ENCODE measurements at regions not wholly inside any gene's neighbourhood (a gene's known extent, or its start where the extent isn't known, plus 50 kb on each side); places are given as distances from the start of the nearest gene placed in this dataset.
"Not testable (repeated sequence)": the region's sequence is repeated elsewhere in the genome, so short reads cannot be mapped to it uniquely, and the experiment has no call there.

GRCh38 chr3:181987736-181988135 is 276.0 kb downstream of the SOX2 start:
- no peak for DNase-seq (ENCODE audit: low read depth)

- no peak for DNase-seq (ENCODE audit: low read depth)
These were observed 287.1 kb downstream of the SOX2 start for GRCh38 chr3:181998828-181999227.

- DNase-seq (ENCODE audit: low read depth) = no peak
These were observed 287.6 kb downstream of the SOX2 start for GRCh38 chr3:181999314-181999713.

- no peak for DNase-seq (ENCODE audit: low read depth)
These were observed 288.7 kb downstream of the SOX2 start for GRCh38 chr3:182000447-182000846.

- DNase-seq (ENCODE audit: low read depth) = no peak
These were observed 293.5 kb downstream of the SOX2 start for GRCh38 chr3:182005219-182005618.

- no peak for DNase-seq (ENCODE audit: low read depth)
These were observed 294.0 kb downstream of the SOX2 start for GRCh38 chr3:182005701-182006100.

- no peak for DNase-seq (ENCODE audit: low read depth)
These were observed 294.7 kb downstream of the SOX2 start for GRCh38 chr3:182006431-182006830.

GRCh38 chr3:182007441-182007840 is 295.7 kb downstream of the SOX2 start:
- no peak for DNase-seq (ENCODE audit: low read depth)

GRCh38 chr3:182018361-182018760 is 306.6 kb downstream of the SOX2 start:
- no peak for DNase-seq (ENCODE audit: low read depth)

- DNase-seq (ENCODE audit: low read depth) = no peak
These were observed 308.2 kb downstream of the SOX2 start for GRCh38 chr3:182019926-182020325.

- no peak for DNase-seq (ENCODE audit: low read depth)
These were observed 312.1 kb downstream of the SOX2 start for GRCh38 chr3:182023843-182024242.

GRCh38 chr3:182027366-182027765 is 315.6 kb downstream of the SOX2 start:
- DNase-seq (ENCODE audit: low read depth) = no peak

GRCh38 chr3:182028081-182028480 is 316.4 kb downstream of the SOX2 start:
- no peak for DNase-seq (ENCODE audit: low read depth)

GRCh38 chr3:182034231-182034630 is 322.5 kb downstream of the SOX2 start:
- not testable (repeated sequence) for DNase-seq (ENCODE audit: low read depth)

GRCh38 chr3:182035324-182035723 is 323.6 kb downstream of the SOX2 start:
- no peak for DNase-seq (ENCODE audit: low read depth)

GRCh38 chr3:182036382-182036781 is 324.7 kb downstream of the SOX2 start:
- no peak for DNase-seq (ENCODE audit: low read depth)

GRCh38 chr3:182041668-182042291 is 330.1 kb downstream of the SOX2 start:
- no peak for DNase-seq (ENCODE audit: low read depth)

- no peak for DNase-seq (ENCODE audit: low read depth)
These were observed 334.0 kb downstream of the SOX2 start for GRCh38 chr3:182045736-182046135.

- DNase-seq (ENCODE audit: low read depth) = no peak
These were observed 334.5 kb downstream of the SOX2 start for GRCh38 chr3:182046166-182046764.

GRCh38 chr3:182050932-182051331 is 339.2 kb downstream of the SOX2 start:
- no peak for DNase-seq (ENCODE audit: low read depth)

- no peak for DNase-seq (ENCODE audit: low read depth)
These were observed 340.6 kb downstream of the SOX2 start for GRCh38 chr3:182052332-182052731.

GRCh38 chr3:182052757-182053156 is 341.0 kb downstream of the SOX2 start:
- DNase-seq (ENCODE audit: low read depth) = no peak

GRCh38 chr3:182058488-182058887 is 346.8 kb downstream of the SOX2 start:
- no peak for DNase-seq (ENCODE audit: low read depth)

GRCh38 chr3:182063742-182064141 is 352.0 kb downstream of the SOX2 start:
- no peak for DNase-seq (ENCODE audit: low read depth)
